ENCODE measurements at regions not wholly inside any gene's neighbourhood (a gene's known extent, or its start where the extent isn't known, plus 50 kb on each side); places are given as distances from the start of the nearest gene placed in this dataset.

GRCh38 chr13:27691207-27691606 lies 69.5 kb downstream of the POLR1D start:
- TF ChIP-seq EZH2phosphoT487 (IDR thresholded peaks at IDR 0.05; ENCODE audit: borderline replicate concordance, low read depth, low read length) (no peak), CTCF (conservative IDR thresholded peaks at IDR 0.05; ENCODE audit: low read length) (no peak)

Measured in OCI-LY7 (cell line).